Body of pancreas (tissue), 4 donors: ENCODE measurements at regions not wholly inside any gene's neighbourhood (a gene's known extent, or its start where the extent isn't known, plus 50 kb on each side); places are given as distances from the start of the nearest gene placed in this dataset.

Experiments used
- POLR2A ChIP-seq, 3 donors: fragments of 450-650 bp; IDR thresholded peaks; one replicate each; pipeline ENCODE4 v1.6.1; 2016; ENCODE audit warnings: antibody characterized with exemption in 3 of 3, mild to moderate bottlenecking in 2 of 3
- TF ChIP-seq, protein P1 (sequence below), 7 experiments: fragments of 450-650 bp in 4 of 7; fragments of 200-600 bp in 3 of 7; sonication (generic) in 3 of 7; IDR thresholded peaks; one replicate each; pipeline ENCODE4 v1.5.1; 2016 to 2019; ENCODE audit warnings: antibody characterized with exemption in 7 of 7

DNA sequence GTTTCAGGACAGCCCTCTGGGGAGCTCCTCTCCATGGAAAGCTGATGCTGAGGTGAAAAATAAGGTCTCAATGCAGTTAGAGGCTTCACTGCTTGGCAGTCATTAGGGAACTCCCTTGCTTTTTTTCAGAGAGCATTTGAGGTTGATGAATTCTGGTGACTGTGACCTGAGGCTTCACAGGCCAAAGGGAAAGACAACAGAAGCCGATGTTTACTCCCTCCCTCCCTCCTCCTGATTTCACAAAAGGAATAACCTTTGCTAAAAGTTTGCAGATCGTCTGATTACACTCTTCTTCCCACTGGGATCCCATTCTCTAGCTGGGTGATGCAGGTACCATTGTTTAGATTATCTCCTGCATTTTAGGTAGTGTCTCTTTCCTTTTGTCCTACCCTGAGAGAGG, 329.4 kb downstream of the KIF4B start:
- TF ChIP-seq POLR2A (IDR thresholded peaks at IDR 0.05), result no peak
- TF ChIP-seq, protein P1, sequence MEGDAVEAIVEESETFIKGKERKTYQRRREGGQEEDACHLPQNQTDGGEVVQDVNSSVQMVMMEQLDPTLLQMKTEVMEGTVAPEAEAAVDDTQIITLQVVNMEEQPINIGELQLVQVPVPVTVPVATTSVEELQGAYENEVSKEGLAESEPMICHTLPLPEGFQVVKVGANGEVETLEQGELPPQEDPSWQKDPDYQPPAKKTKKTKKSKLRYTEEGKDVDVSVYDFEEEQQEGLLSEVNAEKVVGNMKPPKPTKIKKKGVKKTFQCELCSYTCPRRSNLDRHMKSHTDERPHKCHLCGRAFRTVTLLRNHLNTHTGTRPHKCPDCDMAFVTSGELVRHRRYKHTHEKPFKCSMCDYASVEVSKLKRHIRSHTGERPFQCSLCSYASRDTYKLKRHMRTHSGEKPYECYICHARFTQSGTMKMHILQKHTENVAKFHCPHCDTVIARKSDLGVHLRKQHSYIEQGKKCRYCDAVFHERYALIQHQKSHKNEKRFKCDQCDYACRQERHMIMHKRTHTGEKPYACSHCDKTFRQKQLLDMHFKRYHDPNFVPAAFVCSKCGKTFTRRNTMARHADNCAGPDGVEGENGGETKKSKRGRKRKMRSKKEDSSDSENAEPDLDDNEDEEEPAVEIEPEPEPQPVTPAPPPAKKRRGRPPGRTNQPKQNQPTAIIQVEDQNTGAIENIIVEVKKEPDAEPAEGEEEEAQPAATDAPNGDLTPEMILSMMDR (IDR thresholded peaks at IDR 0.05), result no peak
